ENCODE measurements at regions not wholly inside any gene's neighbourhood (a gene's known extent, or its start where the extent isn't known, plus 50 kb on each side); places are given as distances from the start of the nearest gene placed in this dataset.

DNA sequence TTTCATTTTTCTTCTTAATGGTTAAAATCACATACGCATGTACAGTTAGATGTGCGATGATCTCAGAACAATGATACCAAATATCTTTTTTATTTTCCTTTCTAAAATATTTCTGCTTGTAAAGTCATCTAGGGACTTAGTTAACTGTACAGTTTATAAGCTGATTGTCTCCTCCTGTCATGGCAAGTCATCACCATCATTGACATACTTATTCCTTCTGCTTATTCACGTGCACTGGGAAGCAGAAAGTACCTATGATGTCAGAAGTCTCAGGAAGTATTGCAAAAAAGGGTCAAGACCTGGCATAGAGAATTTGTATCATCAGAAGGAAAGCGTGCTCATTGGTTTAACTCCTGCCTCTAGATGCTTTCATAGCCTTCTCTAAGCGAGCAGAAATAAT is 154.2 kb downstream of the DSC3 start:
- TF ChIP-seq, protein P1, sequence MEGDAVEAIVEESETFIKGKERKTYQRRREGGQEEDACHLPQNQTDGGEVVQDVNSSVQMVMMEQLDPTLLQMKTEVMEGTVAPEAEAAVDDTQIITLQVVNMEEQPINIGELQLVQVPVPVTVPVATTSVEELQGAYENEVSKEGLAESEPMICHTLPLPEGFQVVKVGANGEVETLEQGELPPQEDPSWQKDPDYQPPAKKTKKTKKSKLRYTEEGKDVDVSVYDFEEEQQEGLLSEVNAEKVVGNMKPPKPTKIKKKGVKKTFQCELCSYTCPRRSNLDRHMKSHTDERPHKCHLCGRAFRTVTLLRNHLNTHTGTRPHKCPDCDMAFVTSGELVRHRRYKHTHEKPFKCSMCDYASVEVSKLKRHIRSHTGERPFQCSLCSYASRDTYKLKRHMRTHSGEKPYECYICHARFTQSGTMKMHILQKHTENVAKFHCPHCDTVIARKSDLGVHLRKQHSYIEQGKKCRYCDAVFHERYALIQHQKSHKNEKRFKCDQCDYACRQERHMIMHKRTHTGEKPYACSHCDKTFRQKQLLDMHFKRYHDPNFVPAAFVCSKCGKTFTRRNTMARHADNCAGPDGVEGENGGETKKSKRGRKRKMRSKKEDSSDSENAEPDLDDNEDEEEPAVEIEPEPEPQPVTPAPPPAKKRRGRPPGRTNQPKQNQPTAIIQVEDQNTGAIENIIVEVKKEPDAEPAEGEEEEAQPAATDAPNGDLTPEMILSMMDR (IDR thresholded peaks at IDR 0.05; ENCODE audit: borderline replicate concordance, control extremely low read depth, extremely low read depth, insufficient read depth, missing control alignments): no peak
- no peak for DNase-seq (ENCODE audit: low spot score)
- in situ Hi-C loops (cut with MboI; ENCODE audit: low sequenced_read_pairs, unreplicated experiment): no loop called here

DNA sequence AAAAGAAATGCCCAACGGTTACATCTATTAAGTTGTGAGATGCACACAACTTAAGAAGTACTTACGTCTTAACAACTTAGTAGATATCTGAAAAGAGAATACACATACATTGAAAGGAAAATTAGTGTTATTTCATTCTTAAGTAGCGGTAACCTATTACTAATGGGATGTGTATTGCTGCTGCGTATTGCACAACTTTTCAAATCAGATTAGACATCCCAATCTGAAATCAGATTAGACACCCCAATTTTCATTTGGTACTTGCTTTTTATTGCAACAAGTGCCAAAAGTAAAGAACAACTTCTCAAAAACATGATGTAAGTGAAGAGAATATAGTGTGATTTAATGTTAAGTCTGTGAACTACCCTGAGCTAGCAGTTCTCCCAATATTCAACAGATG is 155.5 kb downstream of the DSC3 start:
- in situ Hi-C loops (cut with MboI; ENCODE audit: low sequenced_read_pairs, unreplicated experiment): no loop called here
- no peak for DNase-seq (ENCODE audit: low spot score)
- TF ChIP-seq, protein P1 (IDR thresholded peaks at IDR 0.05; ENCODE audit: borderline replicate concordance, control extremely low read depth, extremely low read depth, insufficient read depth, missing control alignments): no peak

- TF ChIP-seq, protein P1 (IDR thresholded peaks at IDR 0.05; ENCODE audit: borderline replicate concordance, control extremely low read depth, extremely low read depth, insufficient read depth, missing control alignments): no peak
- no peak for DNase-seq (ENCODE audit: low spot score)
- in situ Hi-C loops (cut with MboI; ENCODE audit: low sequenced_read_pairs, unreplicated experiment): no loop called here
Observed at GRCh38 chr18:30870466-30870865, 172.1 kb downstream of the DSC3 start.

GRCh38 chr18:30862900-30863299 is 179.6 kb downstream of the DSC3 start:
- TF ChIP-seq, protein P1 (IDR thresholded peaks at IDR 0.05; ENCODE audit: borderline replicate concordance, control extremely low read depth, extremely low read depth, insufficient read depth, missing control alignments): no peak
- in situ Hi-C loops (cut with MboI; ENCODE audit: low sequenced_read_pairs, unreplicated experiment): no loop called here
- no peak for DNase-seq (ENCODE audit: low spot score)

- TF ChIP-seq, protein P1 (IDR thresholded peaks at IDR 0.05; ENCODE audit: borderline replicate concordance, control extremely low read depth, extremely low read depth, insufficient read depth, missing control alignments): no peak
- in situ Hi-C loops (cut with MboI; ENCODE audit: low sequenced_read_pairs, unreplicated experiment): no loop called here
- no peak for DNase-seq (ENCODE audit: low spot score)
Observed at GRCh38 chr18:30860741-30861140, 181.8 kb downstream of the DSC3 start.

GRCh38 chr18:30859036-30859435 is 183.5 kb downstream of the DSC3 start:
- in situ Hi-C loops (cut with MboI; ENCODE audit: low sequenced_read_pairs, unreplicated experiment): no loop called here
- DNase-seq (ENCODE audit: low spot score): no peak
- TF ChIP-seq, protein P1 (IDR thresholded peaks at IDR 0.05; ENCODE audit: borderline replicate concordance, control extremely low read depth, extremely low read depth, insufficient read depth, missing control alignments): no peak

GRCh38 chr18:30858560-30858959 is 184.0 kb downstream of the DSC3 start:
- TF ChIP-seq, protein P1 (IDR thresholded peaks at IDR 0.05; ENCODE audit: borderline replicate concordance, control extremely low read depth, extremely low read depth, insufficient read depth, missing control alignments): no peak
- no peak for DNase-seq (ENCODE audit: low spot score)
- in situ Hi-C loops (cut with MboI; ENCODE audit: low sequenced_read_pairs, unreplicated experiment): no loop called here
